Osteocyte (in vitro differentiated cells): ENCODE measurements at regions not wholly inside any gene's neighbourhood (a gene's known extent, or its start where the extent isn't known, plus 50 kb on each side); places are given as distances from the start of the nearest gene placed in this dataset.

Experiments used
- DNase-seq: peaks from one replicate; pipeline ENCODE4 v3.0.0; 2021; ENCODE audit warnings: mixed read lengths; ENCODE audit not compliant: unreplicated experiment; ENCODE audit errors: extremely low spot score
- H3K27ac Mint-ChIP-seq: one replicate; pipeline ENCODE4 v1.8.0; 2021; ENCODE audit warnings: mild to moderate bottlenecking, mixed read lengths; ENCODE audit not compliant: unreplicated experiment
- H3K27me3 Mint-ChIP-seq: one replicate; pipeline ENCODE4 v1.8.0; 2021; ENCODE audit warnings: mixed read lengths; ENCODE audit not compliant: unreplicated experiment
- H3K36me3 Mint-ChIP-seq: one replicate; pipeline ENCODE4 v1.8.0; 2021; ENCODE audit warnings: mixed read lengths; ENCODE audit not compliant: unreplicated experiment
- H3K4me1 Mint-ChIP-seq: one replicate; pipeline ENCODE4 v1.8.0; 2021; ENCODE audit warnings: mixed read lengths; ENCODE audit not compliant: unreplicated experiment
- H3K4me3 Mint-ChIP-seq: one replicate; pipeline ENCODE4 v1.8.0; 2021; ENCODE audit warnings: mild to moderate bottlenecking, moderate library complexity, mixed read lengths; ENCODE audit not compliant: unreplicated experiment
- H3K9me3 Mint-ChIP-seq: one replicate; pipeline ENCODE4 v1.8.0; 2021; ENCODE audit warnings: mixed read lengths; ENCODE audit not compliant: unreplicated experiment
- TF ChIP-seq, protein P1 (sequence below): fragments of 200-600 bp; sonication (generic); IDR thresholded peaks from 2 replicates; pipeline ENCODE4 v1.5.0; 2021; ENCODE audit warnings: antibody characterized with exemption, mild to moderate bottlenecking, moderate library complexity

DNA sequence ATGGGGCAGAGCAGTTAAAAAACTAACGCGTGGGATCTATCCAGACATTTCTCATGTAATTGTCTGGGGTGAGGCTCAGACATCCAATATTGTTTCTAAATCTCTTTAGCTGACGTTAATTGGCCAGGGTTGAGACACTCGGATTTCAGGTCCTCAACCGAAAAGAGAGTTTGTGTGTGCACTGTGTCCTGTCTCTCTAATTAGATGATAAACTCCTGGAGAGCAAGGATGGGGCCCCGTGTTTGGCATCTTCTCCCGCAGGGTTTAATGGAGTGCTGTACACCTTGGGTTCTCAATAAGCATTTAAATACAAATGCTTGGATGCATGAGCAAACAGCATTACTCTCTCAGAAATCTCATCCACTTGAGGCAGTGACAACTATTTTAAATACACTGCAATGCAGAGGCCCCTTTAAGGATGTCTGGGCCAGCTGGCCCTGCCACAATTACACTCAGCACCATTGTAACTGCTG lies 139.6 kb downstream of the MTX3 start:
- DNase-seq, result peak; percentile 46
- H3K4me1 Mint-ChIP-seq, result no peaks in the 10 kb centered on the region
- no peaks in the 10 kb centered on the region for H3K36me3 Mint-ChIP-seq
- peaks cover 20% of the 10 kb centered on the region for H3K27me3 Mint-ChIP-seq
- no peak overlapping the region for H3K27ac Mint-ChIP-seq
- no peak overlapping the region for H3K4me3 Mint-ChIP-seq
- TF ChIP-seq, protein P1, sequence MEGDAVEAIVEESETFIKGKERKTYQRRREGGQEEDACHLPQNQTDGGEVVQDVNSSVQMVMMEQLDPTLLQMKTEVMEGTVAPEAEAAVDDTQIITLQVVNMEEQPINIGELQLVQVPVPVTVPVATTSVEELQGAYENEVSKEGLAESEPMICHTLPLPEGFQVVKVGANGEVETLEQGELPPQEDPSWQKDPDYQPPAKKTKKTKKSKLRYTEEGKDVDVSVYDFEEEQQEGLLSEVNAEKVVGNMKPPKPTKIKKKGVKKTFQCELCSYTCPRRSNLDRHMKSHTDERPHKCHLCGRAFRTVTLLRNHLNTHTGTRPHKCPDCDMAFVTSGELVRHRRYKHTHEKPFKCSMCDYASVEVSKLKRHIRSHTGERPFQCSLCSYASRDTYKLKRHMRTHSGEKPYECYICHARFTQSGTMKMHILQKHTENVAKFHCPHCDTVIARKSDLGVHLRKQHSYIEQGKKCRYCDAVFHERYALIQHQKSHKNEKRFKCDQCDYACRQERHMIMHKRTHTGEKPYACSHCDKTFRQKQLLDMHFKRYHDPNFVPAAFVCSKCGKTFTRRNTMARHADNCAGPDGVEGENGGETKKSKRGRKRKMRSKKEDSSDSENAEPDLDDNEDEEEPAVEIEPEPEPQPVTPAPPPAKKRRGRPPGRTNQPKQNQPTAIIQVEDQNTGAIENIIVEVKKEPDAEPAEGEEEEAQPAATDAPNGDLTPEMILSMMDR, result no peak
- no peaks in the 10 kb centered on the region for H3K9me3 Mint-ChIP-seq

DNA sequence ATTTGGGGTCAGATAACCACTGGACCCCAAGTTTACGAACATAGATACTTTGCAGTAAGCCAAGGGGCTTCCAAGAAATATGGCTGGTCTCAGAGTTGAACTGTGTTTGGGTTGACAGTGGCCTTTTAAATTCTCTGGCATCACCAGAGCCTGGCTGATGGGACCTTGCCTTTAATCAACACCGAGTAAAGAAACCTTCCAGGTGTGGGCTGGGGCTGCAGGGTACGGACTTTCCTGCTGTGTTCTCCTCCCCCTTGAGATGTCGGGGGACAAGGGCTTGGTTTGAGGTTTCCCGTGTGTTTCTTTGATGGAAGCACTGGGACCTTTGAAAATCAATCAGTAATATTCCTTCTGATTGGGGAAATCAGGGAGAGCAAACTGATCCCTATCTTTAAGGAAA lies 140.1 kb downstream of the MTX3 start:
- no peak overlapping the region for H3K4me3 Mint-ChIP-seq
- H3K36me3 Mint-ChIP-seq, result no peaks in the 10 kb centered on the region
- no peak overlapping the region for H3K27ac Mint-ChIP-seq
- peaks cover 20% of the 10 kb centered on the region for H3K27me3 Mint-ChIP-seq
- peak; percentile 34 for DNase-seq
- no peaks in the 10 kb centered on the region for H3K4me1 Mint-ChIP-seq
- TF ChIP-seq, protein P1, result no peak
- no peaks in the 10 kb centered on the region for H3K9me3 Mint-ChIP-seq

DNA sequence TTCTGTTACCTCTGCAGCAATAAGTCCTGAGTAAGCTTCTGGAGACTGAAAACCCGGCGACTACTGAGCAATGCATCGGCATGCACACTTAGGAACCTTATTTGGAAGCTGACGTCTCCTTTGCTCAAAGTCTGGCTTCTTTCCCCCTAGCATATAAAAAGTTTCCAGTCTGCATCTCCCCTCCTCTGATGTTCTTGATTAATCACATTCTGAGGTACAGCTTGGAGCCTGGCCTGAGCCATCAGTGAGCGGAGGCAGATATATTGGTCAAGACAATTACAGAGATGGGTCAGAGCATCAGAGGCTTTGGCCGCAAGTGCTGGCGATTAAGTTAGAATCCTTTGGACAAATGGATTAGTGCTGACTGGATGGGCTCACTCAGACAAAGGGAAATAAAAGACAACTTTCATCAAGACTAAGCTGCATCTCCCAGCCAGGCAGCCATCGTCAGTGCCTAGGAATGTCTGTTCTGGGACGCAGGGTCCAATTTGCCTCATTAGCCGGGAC lies 140.7 kb downstream of the MTX3 start:
- no peak overlapping the region for H3K4me3 Mint-ChIP-seq
- H3K4me1 Mint-ChIP-seq, result no peaks in the 10 kb centered on the region
- peaks cover 20% of the 10 kb centered on the region for H3K27me3 Mint-ChIP-seq
- H3K9me3 Mint-ChIP-seq, result no peaks in the 10 kb centered on the region
- peak; percentile 72 for DNase-seq
- no peaks in the 10 kb centered on the region for H3K36me3 Mint-ChIP-seq
- H3K27ac Mint-ChIP-seq, result no peak overlapping the region
- TF ChIP-seq, protein P1, result no peak

DNA sequence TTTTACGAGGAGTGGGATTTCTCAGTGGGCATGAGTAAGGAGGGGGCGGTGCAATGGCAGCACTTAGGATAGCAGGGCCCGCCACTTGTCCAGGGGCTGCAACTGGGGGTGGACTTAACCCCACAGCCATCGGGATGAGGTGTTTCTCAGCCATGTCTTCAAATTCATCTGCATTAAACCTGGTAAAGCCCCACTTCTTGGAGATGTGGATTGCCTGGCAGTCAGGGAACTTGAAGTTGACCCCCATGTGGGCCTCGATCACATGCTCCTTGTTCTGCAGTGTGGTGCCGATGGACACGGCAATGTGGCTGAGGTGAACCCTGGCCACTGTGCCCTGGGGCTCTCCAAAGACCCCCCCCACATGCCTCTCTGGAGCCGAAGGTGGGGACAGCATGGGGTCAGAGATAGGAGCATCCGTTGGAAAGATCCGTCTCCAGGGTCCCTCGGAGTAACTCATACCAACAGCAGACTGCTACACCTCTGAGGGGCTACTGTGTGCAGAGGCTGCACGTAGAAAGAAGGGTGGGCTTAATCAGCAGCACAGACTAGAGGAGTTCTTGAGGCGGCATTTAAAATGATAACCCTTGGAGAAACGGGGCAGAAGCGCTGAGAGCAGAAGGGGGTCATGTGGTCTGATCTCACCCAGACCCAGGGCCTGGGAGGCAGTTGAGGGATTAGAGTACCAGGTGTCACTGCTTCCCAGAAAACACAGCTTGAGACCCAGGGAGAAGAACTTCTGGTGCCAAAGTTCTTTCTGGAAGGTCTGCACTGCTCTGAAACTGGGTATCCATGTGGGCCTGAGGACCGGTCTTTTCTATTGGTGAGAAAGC lies 141.4 kb downstream of the MTX3 start:
- no peaks in the 10 kb centered on the region for H3K4me1 Mint-ChIP-seq
- H3K36me3 Mint-ChIP-seq, result no peaks in the 10 kb centered on the region
- H3K27me3 Mint-ChIP-seq, result peaks cover 20% of the 10 kb centered on the region
- H3K27ac Mint-ChIP-seq, result no peak overlapping the region
- H3K4me3 Mint-ChIP-seq, result no peak overlapping the region
- TF ChIP-seq, protein P1, result no peak
- no peaks in the 10 kb centered on the region for H3K9me3 Mint-ChIP-seq
- DNase-seq, result peak; percentile 53
